H9 (cell line): ENCODE measurements at regions not wholly inside any gene's neighbourhood (a gene's known extent, or its start where the extent isn't known, plus 50 kb on each side); places are given as distances from the start of the nearest gene placed in this dataset.

Experiments used
- DNase-seq: peaks from one replicate; pipeline ENCODE4 v3.0.0-alpha.2; 2017
- H2AFZ ChIP-seq: one replicate; pipeline ENCODE4 v1.6.1; 2013; ENCODE audit warnings: mild to moderate bottlenecking, low read length, control low read depth, moderate library complexity
- H2AK5ac ChIP-seq: 2 replicates; pipeline ENCODE4 v1.6.1; 2013; ENCODE audit warnings: low read length, control low read depth, mixed read lengths; ENCODE audit not compliant: insufficient read length
- H2BK120ac ChIP-seq: one replicate; pipeline ENCODE4 v1.6.1; 2013; ENCODE audit warnings: low read depth, mild to moderate bottlenecking, low read length, control low read depth, inconsistent platforms; ENCODE audit not compliant: poor library complexity, severe bottlenecking
- H2BK12ac ChIP-seq: 2 replicates; pipeline ENCODE4 v1.6.1; 2013; ENCODE audit warnings: low read length, control low read depth, mixed read lengths, low read depth; ENCODE audit not compliant: insufficient read length
- H2BK15ac ChIP-seq: 2 replicates; pipeline ENCODE4 v1.6.1; 2013; ENCODE audit warnings: low read depth, low read length, control low read depth
- H2BK20ac ChIP-seq: one replicate; pipeline ENCODE4 v1.6.1; 2013; ENCODE audit warnings: low read depth, mild to moderate bottlenecking, low read length, control low read depth, inconsistent platforms; ENCODE audit not compliant: poor library complexity, severe bottlenecking
- H2BK5ac ChIP-seq: 2 replicates; pipeline ENCODE4 v1.6.1; 2013; ENCODE audit warnings: low read length, control low read depth, mixed read lengths; ENCODE audit not compliant: insufficient read length
- H3K14ac ChIP-seq: 2 replicates; pipeline ENCODE4 v1.6.1; 2013; ENCODE audit warnings: low read length, control low read depth; ENCODE audit not compliant: insufficient read depth
- H3K18ac ChIP-seq: 2 replicates; pipeline ENCODE4 v1.6.1; 2013; ENCODE audit warnings: low read depth, mild to moderate bottlenecking, mixed read lengths, low read length, control low read depth; ENCODE audit not compliant: insufficient read length
- H3K23ac ChIP-seq: 2 replicates; pipeline ENCODE4 v1.6.1; 2013; ENCODE audit warnings: low read length, control low read depth, mixed read lengths, low read depth; ENCODE audit not compliant: insufficient read length
- H3K23me2 ChIP-seq: 2 replicates; pipeline ENCODE4 v1.6.1; 2013; ENCODE audit warnings: low read depth, mild to moderate bottlenecking, mixed read lengths, low read length, control low read depth; ENCODE audit not compliant: insufficient read length, poor library complexity, severe bottlenecking
- H3K27ac ChIP-seq: 2 replicates; pipeline ENCODE4 v1.5.1; 2013; ENCODE audit warnings: low read length, control low read depth, mixed read lengths, low read depth; ENCODE audit not compliant: insufficient read length
- H3K27me3 ChIP-seq: 2 replicates; pipeline ENCODE4 v1.6.1; 2013; ENCODE audit warnings: low read length, control low read depth, inconsistent platforms; ENCODE audit not compliant: insufficient read depth
- H3K4ac ChIP-seq: 2 replicates; pipeline ENCODE4 v1.6.1; 2013; ENCODE audit warnings: low read depth, mild to moderate bottlenecking, control low read depth, inconsistent platforms, low read length, moderate library complexity
- H3K4me1 ChIP-seq: 2 replicates; pipeline ENCODE4 v1.6.1; 2013; ENCODE audit warnings: low read length, control low read depth, inconsistent platforms; ENCODE audit not compliant: insufficient read depth
- H3K4me2 ChIP-seq: 2 replicates; pipeline ENCODE4 v1.6.1; 2013; ENCODE audit warnings: low read length, control low read depth, mixed read lengths; ENCODE audit not compliant: insufficient read length, insufficient read depth
- H3K56ac ChIP-seq: 2 replicates; pipeline ENCODE4 v1.6.1; 2013; ENCODE audit warnings: low read depth, mild to moderate bottlenecking, mixed read lengths, low read length, control low read depth; ENCODE audit not compliant: insufficient read length
- H3K79me1 ChIP-seq: 2 replicates; pipeline ENCODE4 v1.6.1; 2013; ENCODE audit warnings: low read depth, mild to moderate bottlenecking, moderate library complexity, low read length, control low read depth, inconsistent platforms; ENCODE audit not compliant: insufficient read depth, poor library complexity, severe bottlenecking
- H3K79me2 ChIP-seq: 2 replicates; pipeline ENCODE4 v1.6.1; 2013; ENCODE audit warnings: low read length, control low read depth, inconsistent platforms; ENCODE audit not compliant: insufficient read depth
- H3K9ac ChIP-seq: 2 replicates; pipeline ENCODE4 v1.6.1; 2013; ENCODE audit warnings: low read length, control low read depth, mixed read lengths; ENCODE audit not compliant: insufficient read length; ENCODE audit errors: extremely low read depth
- H3K9me3 ChIP-seq: one replicate; pipeline ENCODE4 v1.6.1; 2013; ENCODE audit warnings: low read depth, low read length, inconsistent platforms; ENCODE audit not compliant: control insufficient read depth
- H3T11ph ChIP-seq: one replicate; pipeline ENCODE4 v1.6.1; 2013; ENCODE audit warnings: mild to moderate bottlenecking, low read length, control low read depth, inconsistent platforms
- H4K20me1 ChIP-seq: one replicate; pipeline ENCODE4 v1.6.1; 2013; ENCODE audit not compliant: control insufficient read depth, insufficient read length, insufficient read depth
- H4K5ac ChIP-seq: 2 replicates; pipeline ENCODE4 v1.6.1; 2013; ENCODE audit warnings: low read depth, mild to moderate bottlenecking, mixed read lengths, low read length, control low read depth; ENCODE audit not compliant: insufficient read length
- H4K8ac ChIP-seq: replicated peaks from 2 replicates; pipeline ENCODE4 v1.6.1; 2013; ENCODE audit warnings: low read length, control low read depth, mixed read lengths, low read depth; ENCODE audit not compliant: insufficient read length
- H4K91ac ChIP-seq: 2 replicates; pipeline ENCODE4 v1.6.1; 2013; ENCODE audit warnings: low read depth, mild to moderate bottlenecking, moderate library complexity, mixed read lengths, low read length, control low read depth; ENCODE audit not compliant: insufficient read length
- H3K27ac Mint-ChIP-seq, 3 experiments: 2 replicates in 2 of 3; 3 replicates in 1 of 3; pipeline ENCODE4 v1.8.0; 2020 to 2021; ENCODE audit warnings: mixed read lengths in 3 of 3, mild to moderate bottlenecking in 1 of 3, moderate library complexity in 1 of 3
- H3K27me3 Mint-ChIP-seq: 2 replicates; pipeline ENCODE4 v1.8.0; 2021; ENCODE audit warnings: low read depth, mild to moderate bottlenecking, moderate library complexity, mixed read lengths
- H3K36me3 Mint-ChIP-seq, 3 experiments: 2 replicates in 2 of 3; 3 replicates in 1 of 3; pipeline ENCODE4 v1.8.0; 2020 to 2021; ENCODE audit warnings: low read depth in 3 of 3, mixed read lengths in 3 of 3; ENCODE audit not compliant: insufficient read depth in 1 of 3
- H3K4me1 Mint-ChIP-seq, 2 experiments: 2 replicates each; pipeline ENCODE4 v1.8.0; 2020; ENCODE audit warnings: mixed read lengths in 2 of 2
- H3K4me3 Mint-ChIP-seq, 2 experiments: 2 replicates in 1 of 2; 3 replicates in 1 of 2; pipeline ENCODE4 v1.8.0; 2020 to 2021; ENCODE audit warnings: mild to moderate bottlenecking in 2 of 2, mixed read lengths in 2 of 2, moderate library complexity in 1 of 2
- H3K9me3 Mint-ChIP-seq, 2 experiments: 2 replicates in 1 of 2; 3 replicates in 1 of 2; pipeline ENCODE4 v1.8.0; 2020; ENCODE audit warnings: mild to moderate bottlenecking in 2 of 2, mixed read lengths in 2 of 2, moderate library complexity in 1 of 2
- WGBS: extraction: QIAGEN DNeasy Blood & Tissue Kit; methylation state at CpG from one replicate; pipeline ENCODE4 v1.1.7; 2013; ENCODE audit warnings: missing lambda C conversion rate, low lambda C conversion rate, mixed read lengths; ENCODE audit not compliant: insufficient read length; ENCODE audit errors: extremely low coverage; 5-methylcytosine and 5-hydroxymethylcytosine counted together
- TF ChIP-seq, protein P1 (sequence below): fragments of 200-600 bp; sonication (generic); conservative IDR thresholded peaks from 3 replicates; pipeline ENCODE4 v1.8.0; 2021; ENCODE audit warnings: antibody characterized with exemption, mild to moderate bottlenecking

GRCh38 chr14:98507264-98507663 lies 764.7 kb downstream of the BCL11B start:
- no CpG with 5 or more reads among the region's 2 CpGs for WGBS
- Mint-ChIP-seq H3K36me3 (no peaks in the 10 kb centered on the region), H3K27me3 (no peaks in the 10 kb centered on the region; the same call in 1 of the 2 replicates), H3K4me1 (peaks cover 8% of the 10 kb centered on the region in 2 experiments), H3K4me3 (no peak overlapping the region), H3K27ac (no peak overlapping the region), H3K9me3 (no peaks in the 10 kb centered on the region)
- Histone ChIP-seq H4K91ac (no peak overlapping the region), H3K23ac (no peak overlapping the region), H3K79me1 (no peaks in the 10 kb centered on the region), H2BK120ac (no peak overlapping the region), H3T11ph (no peak overlapping the region), H2AFZ (no peak overlapping the region), H2BK12ac (no peak overlapping the region), H3K27me3 (no peaks in the 10 kb centered on the region), H3K23me2 (no peaks in the 10 kb centered on the region), H4K8ac (no peak overlapping the region), H2BK15ac (no peak overlapping the region), H3K4ac (no peak overlapping the region), H3K4me2 (no peak overlapping the region), H2BK5ac (no peak overlapping the region), H2AK5ac (no peak overlapping the region), H3K9ac (no peak overlapping the region), H3K9me3 (no peaks in the 10 kb centered on the region), H4K20me1 (no peaks in the 10 kb centered on the region), H3K4me1 (no peaks in the 10 kb centered on the region), H3K79me2 (no peaks in the 10 kb centered on the region), H2BK20ac (no peak overlapping the region), H3K18ac (no peak overlapping the region), H3K56ac (no peak overlapping the region), H4K5ac (no peak overlapping the region), H3K27ac (no peak overlapping the region), H3K14ac (no peak overlapping the region)
- DNase-seq: no peak
- TF ChIP-seq, protein P1, sequence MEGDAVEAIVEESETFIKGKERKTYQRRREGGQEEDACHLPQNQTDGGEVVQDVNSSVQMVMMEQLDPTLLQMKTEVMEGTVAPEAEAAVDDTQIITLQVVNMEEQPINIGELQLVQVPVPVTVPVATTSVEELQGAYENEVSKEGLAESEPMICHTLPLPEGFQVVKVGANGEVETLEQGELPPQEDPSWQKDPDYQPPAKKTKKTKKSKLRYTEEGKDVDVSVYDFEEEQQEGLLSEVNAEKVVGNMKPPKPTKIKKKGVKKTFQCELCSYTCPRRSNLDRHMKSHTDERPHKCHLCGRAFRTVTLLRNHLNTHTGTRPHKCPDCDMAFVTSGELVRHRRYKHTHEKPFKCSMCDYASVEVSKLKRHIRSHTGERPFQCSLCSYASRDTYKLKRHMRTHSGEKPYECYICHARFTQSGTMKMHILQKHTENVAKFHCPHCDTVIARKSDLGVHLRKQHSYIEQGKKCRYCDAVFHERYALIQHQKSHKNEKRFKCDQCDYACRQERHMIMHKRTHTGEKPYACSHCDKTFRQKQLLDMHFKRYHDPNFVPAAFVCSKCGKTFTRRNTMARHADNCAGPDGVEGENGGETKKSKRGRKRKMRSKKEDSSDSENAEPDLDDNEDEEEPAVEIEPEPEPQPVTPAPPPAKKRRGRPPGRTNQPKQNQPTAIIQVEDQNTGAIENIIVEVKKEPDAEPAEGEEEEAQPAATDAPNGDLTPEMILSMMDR: no peak
